KOPT-K1 (cell line): ENCODE measurements at regions not wholly inside any gene's neighbourhood (a gene's known extent, or its start where the extent isn't known, plus 50 kb on each side); places are given as distances from the start of the nearest gene placed in this dataset.
"Not testable (repeated sequence)": the region's sequence is repeated elsewhere in the genome, so short reads cannot be mapped to it uniquely, and the experiment has no call there.

Experiments used
- H3K27ac ChIP-seq: fragments of 200-600 bp; sonication (generic); 2 replicates; pipeline ENCODE4 v1.5.1; 2016; ENCODE audit warnings: antibody characterized with exemption, mild to moderate bottlenecking, low read depth, low read length; ENCODE audit not compliant: poor library complexity, severe bottlenecking
- H3K36me3 ChIP-seq: fragments of 200-600 bp; sonication (generic); 2 replicates; pipeline ENCODE4 v1.5.1; 2017; ENCODE audit warnings: antibody characterized with exemption, mild to moderate bottlenecking, low read length, moderate library complexity; ENCODE audit not compliant: insufficient read depth
- H3K9me3 ChIP-seq: fragments of 200-600 bp; sonication (generic); 2 replicates; pipeline ENCODE4 v1.5.1; 2017; ENCODE audit warnings: antibody characterized with exemption, low read length, mild to moderate bottlenecking; ENCODE audit not compliant: insufficient read depth, poor library complexity, severe bottlenecking

- Histone ChIP-seq H3K9me3 (no peaks in the 10 kb centered on the region), H3K27ac (no peak overlapping the region), H3K36me3 (no peaks in the 10 kb centered on the region)
These were observed 616.3 kb downstream of the UQCRFS1 start for GRCh38 chr19:28596561-28597071.

DNA sequence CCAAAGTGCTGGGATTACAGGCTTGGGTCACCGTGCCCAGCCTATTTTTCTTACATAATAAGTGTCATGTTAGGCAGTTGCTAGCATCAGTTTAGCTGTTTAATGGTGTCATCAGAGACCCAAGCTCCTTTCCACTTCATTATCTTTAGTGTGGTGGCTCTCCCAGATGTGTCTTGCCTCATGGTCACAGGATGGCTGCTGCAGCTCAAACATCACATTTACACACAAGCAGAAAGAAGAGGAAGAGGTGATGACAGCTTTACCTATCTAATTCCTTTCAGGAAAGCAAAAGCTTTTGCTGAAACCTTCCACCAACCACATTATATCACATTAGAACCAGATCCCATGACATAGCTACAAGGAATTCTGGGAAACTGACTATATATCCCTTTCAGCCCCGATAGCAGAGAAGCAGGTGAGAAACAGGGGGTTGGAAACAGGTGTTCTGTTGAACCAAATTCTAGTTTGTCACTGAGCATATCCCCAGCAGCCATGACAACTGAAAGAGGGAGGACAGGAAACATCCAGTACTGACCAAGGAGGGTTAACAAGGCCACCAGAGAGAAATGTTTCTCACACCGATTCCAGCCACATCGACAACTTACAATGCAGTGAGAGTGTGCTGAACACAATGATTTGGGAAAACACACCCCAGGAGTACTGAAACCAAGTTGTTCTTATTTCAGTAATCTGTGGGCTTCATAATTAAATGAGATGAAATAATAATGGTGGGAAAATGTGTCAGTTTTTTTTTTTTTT lies 617.0 kb downstream of the UQCRFS1 start:
- Histone ChIP-seq H3K27ac (no peak overlapping the region), H3K36me3 (no peaks in the 10 kb centered on the region), H3K9me3 (no peaks in the 10 kb centered on the region)

DNA sequence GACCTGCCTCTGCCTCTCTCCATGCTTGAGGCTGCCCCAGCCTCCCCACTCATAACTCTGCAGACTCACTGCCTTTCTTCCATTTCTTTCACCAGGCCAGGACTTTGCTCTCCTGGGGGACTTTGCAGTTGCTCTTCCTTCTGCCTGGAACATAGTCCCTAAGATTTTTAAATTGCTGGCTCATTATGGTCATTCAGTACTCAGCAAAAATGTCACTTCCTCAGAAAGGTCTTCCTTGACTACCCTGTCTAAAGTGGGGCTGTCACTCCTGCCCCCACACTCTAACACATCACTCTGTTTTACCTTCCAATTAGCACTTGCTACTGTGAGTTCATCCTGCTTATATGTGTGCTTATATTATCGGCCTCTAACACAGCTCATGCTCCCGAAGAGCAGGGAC lies 618.2 kb downstream of the UQCRFS1 start:
- Histone ChIP-seq H3K27ac (no peak overlapping the region), H3K36me3 (no peaks in the 10 kb centered on the region), H3K9me3 (no peaks in the 10 kb centered on the region)

DNA sequence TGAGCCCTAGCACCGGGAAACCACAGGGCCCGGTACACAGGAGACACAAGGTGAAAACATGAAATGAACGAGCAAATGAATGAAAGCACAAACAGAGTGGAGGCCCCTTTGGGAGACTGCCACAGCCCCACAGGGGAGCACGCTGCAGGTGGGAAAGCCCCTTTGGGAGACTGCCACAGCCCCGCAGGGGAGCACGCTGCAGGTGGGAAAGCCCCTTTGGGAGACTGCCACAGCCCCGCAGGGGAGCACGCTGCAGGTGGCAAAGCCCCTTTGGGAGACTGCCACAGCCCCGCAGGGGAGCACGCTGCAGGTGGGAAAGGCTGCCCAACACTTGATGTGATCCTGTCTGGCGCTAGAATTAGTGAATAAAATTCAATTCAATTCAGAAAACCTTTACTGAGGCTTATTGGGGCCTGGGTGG lies 623.0 kb downstream of the UQCRFS1 start:
- H3K27ac ChIP-seq, H3K9me3 ChIP-seq, H3K36me3 ChIP-seq: not testable (repeated sequence)

GRCh38 chr19:28586474-28586873 lies 626.5 kb downstream of the UQCRFS1 start:
- H3K36me3 ChIP-seq = no peaks in the 10 kb centered on the region
- H3K9me3 ChIP-seq = no peaks in the 10 kb centered on the region
- H3K27ac ChIP-seq = no peak overlapping the region

DNA sequence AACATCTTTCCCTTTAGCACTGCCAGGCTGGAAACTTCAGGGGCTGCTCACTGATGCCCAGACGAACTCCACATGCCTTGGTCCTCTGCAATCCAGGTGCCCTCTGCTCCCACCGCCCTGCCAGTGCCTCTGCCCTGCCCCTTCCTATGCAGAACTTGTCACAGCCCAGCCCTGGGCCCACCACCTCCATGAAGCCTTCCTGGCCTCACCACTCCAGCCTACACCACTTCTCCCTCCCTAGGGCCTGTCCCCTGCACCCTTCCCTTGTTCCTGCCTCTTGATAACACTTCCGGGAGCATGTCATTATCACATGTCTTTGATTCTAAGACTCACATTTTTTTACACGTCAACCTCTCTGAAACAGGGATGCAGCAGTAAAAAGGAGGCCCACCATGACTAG lies 627.2 kb downstream of the UQCRFS1 start:
- Histone ChIP-seq H3K27ac (no peak overlapping the region), H3K36me3 (no peaks in the 10 kb centered on the region), H3K9me3 (no peaks in the 10 kb centered on the region)

- Histone ChIP-seq H3K27ac (no peak overlapping the region), H3K9me3 (no peaks in the 10 kb centered on the region), H3K36me3 (no peaks in the 10 kb centered on the region)
These were observed 629.2 kb downstream of the UQCRFS1 start for GRCh38 chr19:28583713-28584112.

GRCh38 chr19:28583242-28583641 lies 629.7 kb downstream of the UQCRFS1 start:
- Histone ChIP-seq H3K9me3 (no peaks in the 10 kb centered on the region), H3K36me3 (no peaks in the 10 kb centered on the region), H3K27ac (no peak overlapping the region)

GRCh38 chr19:28582796-28583195 lies 630.2 kb downstream of the UQCRFS1 start:
- Histone ChIP-seq H3K9me3 (no peaks in the 10 kb centered on the region), H3K36me3 (no peaks in the 10 kb centered on the region), H3K27ac (no peak overlapping the region)

DNA sequence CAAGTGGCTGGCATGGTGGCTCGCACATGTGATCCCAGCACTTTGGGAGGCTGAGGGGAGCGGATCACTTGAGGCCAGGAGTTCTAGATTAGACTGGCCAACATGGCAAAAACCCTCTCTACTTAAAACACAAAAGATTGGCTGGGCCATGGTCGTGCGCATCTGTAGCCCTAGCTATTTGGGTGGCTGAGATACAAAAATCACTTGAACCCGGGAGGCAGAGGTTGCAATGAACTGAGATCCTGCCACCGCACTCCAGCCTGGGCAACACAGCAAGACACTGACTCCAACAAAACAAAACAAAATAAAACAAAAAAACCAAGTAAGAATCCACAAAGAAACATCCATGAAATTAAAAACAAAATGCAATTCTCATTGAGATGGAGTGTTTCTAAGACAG lies 630.6 kb downstream of the UQCRFS1 start:
- no peaks in the 10 kb centered on the region for H3K9me3 ChIP-seq
- no peaks in the 10 kb centered on the region for H3K36me3 ChIP-seq
- H3K27ac ChIP-seq = no peak overlapping the region

DNA sequence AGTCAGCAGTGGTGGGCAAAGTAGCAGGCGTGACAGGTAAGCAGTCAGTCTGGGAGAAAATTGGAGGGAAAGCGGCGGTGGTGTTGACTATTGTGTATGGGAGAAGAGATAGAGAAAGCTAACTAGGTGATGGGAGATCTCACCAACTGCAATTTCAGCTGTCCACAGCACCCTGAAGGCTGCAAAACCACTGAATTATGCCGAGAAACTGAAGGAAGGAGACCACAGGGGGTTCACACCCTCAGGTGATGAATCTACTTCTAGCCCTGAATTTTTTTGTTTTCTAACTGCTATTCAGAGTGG lies 631.5 kb downstream of the UQCRFS1 start:
- Histone ChIP-seq H3K27ac (no peak overlapping the region), H3K36me3 (no peaks in the 10 kb centered on the region), H3K9me3 (no peaks in the 10 kb centered on the region)

GRCh38 chr19:28578786-28579505 lies 634.0 kb downstream of the UQCRFS1 start:
- Histone ChIP-seq H3K9me3 (no peaks in the 10 kb centered on the region), H3K27ac (no peak overlapping the region), H3K36me3 (no peaks in the 10 kb centered on the region)

- H3K27ac ChIP-seq = no peak overlapping the region
- H3K36me3 ChIP-seq = no peaks in the 10 kb centered on the region
- H3K9me3 ChIP-seq = no peaks in the 10 kb centered on the region
These were observed 634.7 kb downstream of the UQCRFS1 start for GRCh38 chr19:28578208-28578607.

DNA sequence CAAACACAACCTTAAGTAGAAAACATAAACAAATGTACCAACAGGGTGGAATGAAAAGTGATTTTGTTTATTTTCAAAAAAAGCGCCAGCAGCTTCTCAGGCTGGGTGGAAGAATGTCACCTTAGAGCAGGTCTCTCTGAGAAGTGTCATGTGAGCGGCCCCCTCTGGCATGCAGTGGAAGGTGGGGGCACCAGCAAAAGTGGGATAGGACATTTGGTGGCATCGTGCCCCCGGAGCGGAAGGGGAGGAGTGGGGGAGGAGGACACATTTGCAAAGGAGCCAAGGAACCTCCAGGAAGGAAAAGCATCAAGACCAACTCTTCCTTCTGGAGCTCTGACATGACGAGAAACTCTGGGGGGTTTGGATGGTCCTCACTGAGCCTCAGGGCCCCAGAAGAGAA lies 635.3 kb downstream of the UQCRFS1 start:
- H3K9me3 ChIP-seq = no peaks in the 10 kb centered on the region
- no peaks in the 10 kb centered on the region for H3K36me3 ChIP-seq
- no peak overlapping the region for H3K27ac ChIP-seq

DNA sequence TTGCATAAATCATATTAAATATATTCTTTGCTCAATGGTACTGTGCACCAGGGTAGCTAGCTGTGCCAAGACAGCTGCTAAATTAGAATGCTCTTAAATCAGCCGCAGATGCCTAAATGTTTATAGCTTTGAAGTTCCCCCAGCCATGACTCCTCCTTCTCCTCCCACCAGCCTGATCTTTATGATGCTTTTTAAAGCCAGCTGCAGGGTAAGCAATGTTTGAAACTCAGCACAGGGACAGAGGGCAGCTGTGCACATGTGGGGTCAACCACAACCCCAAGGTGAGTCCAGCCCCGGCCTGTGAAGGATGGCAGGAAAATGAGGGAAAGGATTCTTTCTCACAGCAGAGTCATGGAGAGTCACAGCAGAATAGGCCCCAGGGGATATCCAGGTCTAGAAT lies 635.7 kb downstream of the UQCRFS1 start:
- Histone ChIP-seq H3K9me3 (no peaks in the 10 kb centered on the region), H3K36me3 (no peaks in the 10 kb centered on the region), H3K27ac (no peak overlapping the region)

- no peaks in the 10 kb centered on the region for H3K9me3 ChIP-seq
- no peaks in the 10 kb centered on the region for H3K36me3 ChIP-seq
- no peak overlapping the region for H3K27ac ChIP-seq
These were observed 637.1 kb downstream of the UQCRFS1 start for GRCh38 chr19:28575816-28576215.
